Gastrocnemius medialis (tissue), 4 donors: ENCODE measurements at regions not wholly inside any gene's neighbourhood (a gene's known extent, or its start where the extent isn't known, plus 50 kb on each side); places are given as distances from the start of the nearest gene placed in this dataset.
A peak's percentile ranks its signal among the peaks of the same experiment; 100 is the strongest.

Source experiments
- ATAC-seq, 2 donors: fragments of 150-250 bp; one replicate each; pipeline ENCODE4 v1.9.1; 2016
- DNase-seq, 2 donors: peaks; one replicate each; pipeline ENCODE4 v3.0.0-alpha.2; 2019
- H3K27ac ChIP-seq, 4 donors: fragments of 200-600 bp; sonication (generic); 1 replicate in 1 of 4; 2 replicates in 3 of 4; pipeline ENCODE4 v1.5.1; 2016 to 2018; ENCODE audit warnings: mild to moderate bottlenecking in 2 of 4, moderate library complexity in 1 of 4
- H3K27me3 ChIP-seq, 3 donors: fragments of 200-600 bp; sonication (generic) in 2 of 3; 1 replicate in 1 of 3; 2 replicates in 2 of 3; pipeline versions ENCODE4 v1.5.1 to v1.6.0; 2016 to 2019; ENCODE audit warnings: mild to moderate bottlenecking in 1 of 3, moderate library complexity in 1 of 3
- H3K36me3 ChIP-seq, 2 donors: fragments of 200-600 bp; sonication (generic) in 1 of 2; one replicate each; pipeline ENCODE4 v1.5.1; 2017 to 2018
- H3K4me1 ChIP-seq, 2 donors: fragments of 200-600 bp; sonication (generic) in 1 of 2; one replicate each; pipeline ENCODE4 v1.5.1; 2016 to 2017; ENCODE audit warnings: mild to moderate bottlenecking in 2 of 2
- H3K4me3 ChIP-seq, 4 donors: fragments of 200-600 bp; sonication (generic) in 3 of 4; 1 replicate in 1 of 4; 2 replicates in 3 of 4; pipeline ENCODE4 v1.5.1; 2016 to 2019; ENCODE audit warnings: mild to moderate bottlenecking in 2 of 4
- H3K9me3 ChIP-seq, 3 donors: fragments of 200-600 bp; sonication (generic) in 2 of 3; 1 replicate in 1 of 3; 2 replicates in 2 of 3; pipeline ENCODE4 v1.5.1; 2016 to 2019
- CTCF ChIP-seq, 5 experiments: fragments of 450-650 bp in 3 of 5; fragments of 200-600 bp in 2 of 5; sonication (generic) in 2 of 5; IDR thresholded peaks in 4 of 5; conservative IDR thresholded peaks in 1 of 5; 1 replicate in 4 of 5; 2 replicates in 1 of 5; pipeline ENCODE4 v1.5.1; 2016 to 2019; ENCODE audit warnings: antibody characterized with exemption in 5 of 5, mild to moderate bottlenecking in 3 of 5, moderate library complexity in 3 of 5
- POLR2A ChIP-seq, 2 donors: fragments of 450-650 bp; IDR thresholded peaks; one replicate each; pipeline ENCODE4 v1.6.1; 2017; ENCODE audit warnings: antibody characterized with exemption in 2 of 2, mild to moderate bottlenecking in 2 of 2, moderate library complexity in 2 of 2
- in situ Hi-C, 4 donors: fragments of 200-750 bp; cut with MboI; loops; one replicate each; pipeline versions ENCODE4 v1.15.0 to v1.8.0; 2017; ENCODE audit warnings: low sequenced_read_pairs in 4 of 4
- intact Hi-C: fragments of 100-400 bp; cut with DNase I; formaldehyde crosslinking; loops from one replicate; pipeline ENCODE4 v1.15.1; 2023; ENCODE audit warnings: low total_unique reads

GRCh38 chr5:1745796-1746370 lies 53.8 kb downstream of the MRPL36 start:
- in situ Hi-C loops = no loop called here
- no peak for TF ChIP-seq POLR2A (IDR thresholded peaks at IDR 0.05)
- TF ChIP-seq CTCF (IDR thresholded peaks at IDR 0.05 in 4 of 5, conservative IDR thresholded peaks at IDR 0.05 in 1 of 5) = no peak
- H3K4me1 ChIP-seq = no peaks in the 10 kb centered on the region
- no peaks in the 10 kb centered on the region for H3K36me3 ChIP-seq
- H3K9me3 ChIP-seq = peaks cover 0 to 4% (median 0%) of the 10 kb centered on the region in 3 donors
- H3K27ac ChIP-seq = no peak overlapping the region
- DNase-seq = no peak
- H3K4me3 ChIP-seq = no peak overlapping the region
- H3K27me3 ChIP-seq = no peaks in the 10 kb centered on the region
- intact Hi-C loops = no loop called here
- no peak for ATAC-seq

- TF ChIP-seq CTCF (IDR thresholded peaks at IDR 0.05 in 4 of 5, conservative IDR thresholded peaks at IDR 0.05 in 1 of 5) (no peak), POLR2A (IDR thresholded peaks at IDR 0.05) (no peak)
- no peak overlapping the region for H3K27ac ChIP-seq
- intact Hi-C loops = no loop called here
- H3K36me3 ChIP-seq = no peaks in the 10 kb centered on the region
- no peaks in the 10 kb centered on the region for H3K4me1 ChIP-seq
- ATAC-seq (no peak), DNase-seq (peak in 1 of 2 donors; percentile 1)
- H3K9me3 ChIP-seq = peaks cover 0 to 10% (median 0%) of the 10 kb centered on the region in 3 donors
- H3K4me3 ChIP-seq = no peak overlapping the region
- H3K27me3 ChIP-seq = no peaks in the 10 kb centered on the region
- in situ Hi-C loops = no loop called here
Measured at GRCh38 chr5:1745123-1745795, 54.4 kb downstream of the MRPL36 start.

GRCh38 chr5:1744393-1745122 lies 55.1 kb downstream of the MRPL36 start:
- no peak for ATAC-seq
- H3K9me3 ChIP-seq = peaks cover 0 to 10% (median 3%) of the 10 kb centered on the region in 3 donors
- no peaks in the 10 kb centered on the region for H3K4me1 ChIP-seq
- DNase-seq = peak in 1 of 2 donors; percentile 1
- no peaks in the 10 kb centered on the region for H3K27me3 ChIP-seq
- TF ChIP-seq POLR2A (IDR thresholded peaks at IDR 0.05) = no peak
- TF ChIP-seq CTCF (IDR thresholded peaks at IDR 0.05 in 4 of 5, conservative IDR thresholded peaks at IDR 0.05 in 1 of 5) = no peak
- no peak overlapping the region for H3K27ac ChIP-seq
- H3K36me3 ChIP-seq = no peaks in the 10 kb centered on the region
- no peak overlapping the region for H3K4me3 ChIP-seq
- intact Hi-C loops (no loop called here), in situ Hi-C loops (no loop called here)

- no peaks in the 10 kb centered on the region for H3K27me3 ChIP-seq
- TF ChIP-seq POLR2A (IDR thresholded peaks at IDR 0.05) (no peak), CTCF (IDR thresholded peaks at IDR 0.05 in 4 of 5, conservative IDR thresholded peaks at IDR 0.05 in 1 of 5) (no peak)
- no peak overlapping the region for H3K27ac ChIP-seq
- intact Hi-C loops (no loop called here), in situ Hi-C loops (no loop called here)
- H3K4me3 ChIP-seq = no peak overlapping the region
- H3K36me3 ChIP-seq = no peaks in the 10 kb centered on the region
- ATAC-seq (no peak), DNase-seq (no peak)
- no peaks in the 10 kb centered on the region for H3K4me1 ChIP-seq
- H3K9me3 ChIP-seq = peaks cover 0 to 10% (median 3%) of the 10 kb centered on the region in 3 donors
Measured at GRCh38 chr5:1743769-1744085, 55.9 kb downstream of the MRPL36 start.
